Left ventricle myocardium inferior (tissue), 1 donor: ENCODE measurements at regions not wholly inside any gene's neighbourhood (a gene's known extent, or its start where the extent isn't known, plus 50 kb on each side); places are given as distances from the start of the nearest gene placed in this dataset.

ENCODE experiments used
- DNase-seq: peaks from one replicate; pipeline ENCODE4 v3.0.0-alpha.2; 2020
- H3K27ac ChIP-seq: fragments of 200-600 bp; replicated peaks from 2 replicates; pipeline ENCODE4 v1.8.0; 2021
- H3K27me3 ChIP-seq: fragments of 200-600 bp; 2 replicates; pipeline ENCODE4 v1.8.0; 2021; ENCODE audit warnings: low read depth
- H3K36me3 ChIP-seq: fragments of 200-600 bp; 2 replicates; pipeline ENCODE4 v1.8.0; 2021
- H3K4me1 ChIP-seq: fragments of 200-600 bp; 2 replicates; pipeline ENCODE4 v1.8.0; 2021
- H3K4me3 ChIP-seq: fragments of 200-600 bp; 2 replicates; pipeline ENCODE4 v1.8.0; 2021; ENCODE audit warnings: mild to moderate bottlenecking, moderate library complexity
- H3K9me3 ChIP-seq: fragments of 200-600 bp; replicated peaks from 2 replicates; pipeline ENCODE4 v1.8.0; 2021
- CTCF ChIP-seq: fragments of 200-600 bp; IDR thresholded peaks from 2 replicates; pipeline ENCODE4 v1.8.0; 2021; ENCODE audit warnings: antibody characterized with exemption, mild to moderate bottlenecking, borderline replicate concordance
- intact Hi-C: fragments of 100-400 bp; cut with micrococcal nuclease; formaldehyde crosslinking; loops from one replicate; pipeline ENCODE4 v1.11.0; 2022
- donor health status: DM: no; HTN: yes; CAD: no; lungs with severe emphysema.

DNA sequence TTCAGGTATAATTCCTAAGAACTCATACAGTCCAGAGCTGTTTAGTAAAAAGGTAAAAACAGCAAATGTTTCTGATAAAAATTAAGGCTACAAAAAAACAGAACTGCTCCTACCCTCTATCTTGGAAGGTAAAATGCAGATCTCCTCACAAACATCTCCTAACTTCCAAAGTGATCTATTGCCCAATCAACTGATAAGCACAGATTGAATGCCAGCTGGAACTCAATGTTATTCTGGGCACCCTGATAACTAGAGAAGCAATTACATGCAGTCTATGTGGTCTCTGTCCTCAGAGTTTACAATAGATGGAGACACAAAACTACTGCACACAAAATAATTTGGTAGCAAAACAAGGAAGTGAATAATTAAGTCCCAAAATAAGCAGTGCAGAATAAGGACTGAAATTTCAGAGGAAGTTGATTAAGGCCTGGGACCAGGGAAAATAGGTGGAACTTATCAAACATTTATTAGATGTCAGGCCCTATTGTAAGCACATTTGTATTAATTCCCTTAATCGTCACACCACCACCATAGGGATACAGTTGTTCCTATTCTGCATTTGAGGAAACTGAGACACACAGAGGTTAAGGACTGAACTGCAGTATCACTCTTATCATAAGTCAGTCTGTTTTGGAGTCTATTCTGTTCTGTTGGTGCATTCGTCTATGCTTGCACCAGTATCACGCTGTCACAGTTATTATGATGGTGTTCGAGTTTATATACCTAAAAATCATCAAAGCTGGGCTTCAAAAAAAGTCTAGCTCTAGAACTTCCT lies 102.2 kb upstream of the TARS1 start:
- intact Hi-C loops: no loop called here
- no peaks in the 10 kb centered on the region for H3K9me3 ChIP-seq
- no peak for DNase-seq
- no peak overlapping the region for H3K27ac ChIP-seq
- TF ChIP-seq CTCF: no peak
- H3K27me3 ChIP-seq: no peaks in the 10 kb centered on the region
- no peak overlapping the region for H3K4me3 ChIP-seq
- no peaks in the 10 kb centered on the region for H3K36me3 ChIP-seq
- peaks cover 13% of the 10 kb centered on the region for H3K4me1 ChIP-seq

- peaks cover 13% of the 10 kb centered on the region for H3K4me1 ChIP-seq
- TF ChIP-seq CTCF: no peak
- intact Hi-C loops: no loop called here
- no peak for DNase-seq
- H3K27me3 ChIP-seq: no peaks in the 10 kb centered on the region
- H3K27ac ChIP-seq: no peak overlapping the region
- no peaks in the 10 kb centered on the region for H3K9me3 ChIP-seq
- H3K4me3 ChIP-seq: no peak overlapping the region
- no peaks in the 10 kb centered on the region for H3K36me3 ChIP-seq
Observed at GRCh38 chr5:33339413-33339812, 101.4 kb upstream of the TARS1 start.

DNA sequence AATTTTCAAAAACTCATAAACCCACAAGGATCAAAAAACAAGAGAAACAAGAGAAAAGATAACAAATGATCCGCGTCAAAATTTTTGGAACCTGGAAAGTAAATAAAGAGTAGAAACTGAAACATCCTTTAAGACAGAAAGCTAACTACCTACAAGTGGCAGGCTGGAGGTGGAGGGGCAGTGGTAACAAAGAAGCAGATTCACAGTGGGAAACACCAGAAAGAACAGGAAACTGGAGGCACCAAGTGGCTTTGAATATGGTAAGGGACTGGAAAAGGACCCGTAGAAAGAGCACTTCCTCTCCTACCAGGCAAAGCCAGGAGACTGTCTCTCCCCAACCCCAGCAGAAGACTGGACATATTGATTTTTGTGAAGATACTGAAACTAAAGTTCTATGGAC lies 100.6 kb upstream of the TARS1 start:
- Histone ChIP-seq H3K36me3 (no peaks in the 10 kb centered on the region), H3K27ac (no peak overlapping the region), H3K9me3 (no peaks in the 10 kb centered on the region), H3K27me3 (no peaks in the 10 kb centered on the region), H3K4me1 (peaks cover 13% of the 10 kb centered on the region), H3K4me3 (no peak overlapping the region)
- no peak for TF ChIP-seq CTCF
- no peak for DNase-seq
- intact Hi-C loops: no loop called here

DNA sequence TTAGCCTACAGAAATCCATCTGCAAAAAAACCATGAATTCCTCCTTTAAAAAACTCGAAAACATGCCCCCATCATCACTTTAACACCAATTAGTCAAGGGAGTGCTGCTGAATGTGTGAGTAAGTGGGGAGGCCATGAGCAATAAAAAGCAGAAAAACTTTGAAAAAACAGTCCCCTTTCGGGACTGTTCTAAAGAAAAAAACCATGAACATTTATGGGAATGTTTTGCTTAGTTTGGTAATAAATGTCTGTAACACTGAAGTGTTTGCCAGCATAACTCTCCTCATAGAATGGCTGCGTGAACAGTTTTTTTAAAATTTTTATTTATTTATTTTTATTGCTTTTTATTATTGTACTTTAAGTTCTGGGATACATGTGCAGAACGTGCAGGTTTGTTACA lies 99.4 kb upstream of the TARS1 start:
- Histone ChIP-seq H3K9me3 (no peaks in the 10 kb centered on the region), H3K27ac (no peak overlapping the region), H3K4me1 (peaks cover 13% of the 10 kb centered on the region), H3K36me3 (no peaks in the 10 kb centered on the region), H3K27me3 (no peaks in the 10 kb centered on the region), H3K4me3 (no peak overlapping the region)
- intact Hi-C loops: no loop called here
- DNase-seq: no peak
- no peak for TF ChIP-seq CTCF

- intact Hi-C loops: no loop called here
- peaks cover 4% of the 10 kb centered on the region for H3K9me3 ChIP-seq
- no peaks in the 10 kb centered on the region for H3K36me3 ChIP-seq
- H3K4me1 ChIP-seq: peaks cover 1% of the 10 kb centered on the region
- no peak for TF ChIP-seq CTCF
- DNase-seq: no peak
- H3K27ac ChIP-seq: no peak overlapping the region
- H3K4me3 ChIP-seq: no peak overlapping the region
- no peaks in the 10 kb centered on the region for H3K27me3 ChIP-seq
Observed at GRCh38 chr5:33343676-33344327, 97.0 kb upstream of the TARS1 start.
